Glomerular endothelial cell (primary cell): ENCODE measurements at regions not wholly inside any gene's neighbourhood (a gene's known extent, or its start where the extent isn't known, plus 50 kb on each side); places are given as distances from the start of the nearest gene placed in this dataset.
"Not testable (repeated sequence)": the region's sequence is repeated elsewhere in the genome, so short reads cannot be mapped to it uniquely, and the experiment has no call there.

Experiments
- DNase-seq: peaks from one replicate; pipeline ENCODE4 v3.0.0-alpha.2; 2011; ENCODE audit warnings: low read depth, low spot score; ENCODE audit errors: extremely low read depth

DNA sequence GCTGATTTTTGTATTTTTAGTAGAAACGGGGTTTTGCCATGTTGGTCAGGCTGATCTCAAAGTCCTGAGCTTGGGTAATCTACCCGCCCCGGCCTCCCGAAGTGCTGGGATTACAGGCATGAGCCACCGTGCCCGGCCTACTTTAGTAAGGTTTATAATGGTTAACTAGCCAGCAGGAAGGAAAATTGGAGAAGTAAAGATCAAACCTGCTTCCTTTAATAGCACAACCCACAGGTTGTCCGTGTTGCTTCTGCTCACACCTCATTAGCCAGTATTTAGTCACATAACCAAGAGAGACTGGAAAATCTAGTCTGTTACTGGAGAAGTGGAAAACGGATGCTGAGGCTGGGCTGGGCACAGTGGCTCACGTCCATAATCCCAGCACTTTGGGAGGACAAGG is 51.9 kb upstream of the TBL1XR1 start:
- DNase-seq = no peak

DNA sequence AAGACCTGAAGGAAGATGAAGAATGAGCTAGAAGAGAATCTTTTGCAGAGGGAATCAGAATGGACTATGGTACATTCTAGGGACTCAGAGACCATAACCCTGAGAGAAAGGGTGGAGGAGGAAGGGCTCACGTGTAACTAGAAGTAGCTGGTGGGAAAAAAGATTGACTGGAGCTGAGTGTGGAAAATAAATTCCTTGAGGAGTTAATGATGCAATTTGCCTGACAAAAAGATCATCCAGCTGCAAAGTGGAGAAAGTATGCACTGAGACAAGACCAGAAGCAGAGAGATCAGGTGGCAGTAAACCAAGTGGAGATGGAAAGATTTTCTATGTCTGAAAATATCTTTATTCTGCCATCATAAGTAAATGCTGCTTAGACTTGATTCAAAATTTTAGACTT is 52.9 kb upstream of the TBL1XR1 start:
- no peak for DNase-seq

DNA sequence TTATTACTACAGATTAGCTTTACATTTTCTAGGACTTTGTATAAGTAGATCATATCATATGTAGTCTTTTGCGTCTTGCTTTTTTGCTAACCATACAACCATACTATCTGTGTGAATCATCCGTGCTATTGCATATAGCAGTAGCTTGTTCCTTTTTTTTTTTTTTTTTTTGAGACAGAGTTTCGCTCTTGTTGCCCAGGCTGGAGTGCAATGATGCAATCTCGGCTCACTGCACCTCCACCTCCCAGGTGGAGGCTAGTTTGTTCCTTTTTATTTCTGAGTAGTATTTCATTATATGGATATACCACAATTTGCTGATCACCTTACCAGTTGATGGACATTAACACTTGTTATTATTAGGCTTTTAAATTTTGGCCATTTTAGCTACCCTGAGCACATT is 54.5 kb upstream of the TBL1XR1 start:
- DNase-seq = no peak

- no peak for DNase-seq
Observed at GRCh38 chr3:177257006-177257405, 59.7 kb upstream of the TBL1XR1 start.

DNA sequence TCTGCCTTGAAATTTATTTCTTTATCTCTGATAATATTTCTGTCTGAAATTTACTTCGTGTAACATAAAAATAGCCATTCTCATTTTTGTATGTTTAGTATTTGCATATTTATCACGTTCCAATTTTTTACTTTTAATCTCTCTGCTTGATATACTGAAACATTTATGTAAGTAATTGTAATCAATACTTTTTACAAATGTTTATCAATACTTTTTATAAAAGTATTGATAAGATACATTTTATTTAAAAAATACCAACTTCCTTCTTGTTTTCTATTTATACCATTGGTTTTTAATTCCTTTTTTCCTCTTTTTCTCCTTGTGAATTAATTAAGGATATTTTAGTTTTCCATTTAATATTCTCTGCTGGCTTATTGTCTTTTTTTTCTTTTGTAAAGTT is 60.3 kb upstream of the TBL1XR1 start:
- DNase-seq = no peak

DNA sequence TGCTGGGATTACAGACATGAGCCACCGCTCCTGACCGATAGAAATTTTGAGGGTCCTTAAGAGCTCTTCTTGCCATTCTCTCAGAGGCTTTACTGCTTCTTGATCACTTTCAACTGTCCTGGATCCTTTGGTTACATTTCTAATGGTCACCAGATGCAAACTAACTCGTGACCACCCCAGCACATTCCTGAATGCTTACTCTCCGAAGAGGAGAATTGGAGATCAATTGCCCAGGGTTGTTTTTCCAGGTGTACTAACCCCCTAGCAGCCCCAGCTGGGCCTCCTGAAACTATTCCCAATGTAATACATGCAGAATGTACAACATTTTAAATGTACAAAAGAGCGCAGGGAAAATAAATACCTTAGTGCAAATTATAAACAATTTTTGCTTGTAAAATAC is 65.1 kb upstream of the TBL1XR1 start:
- DNase-seq = no peak

GRCh38 chr3:177263615-177264368 is 66.5 kb upstream of the TBL1XR1 start:
- DNase-seq = no peak

- not testable (repeated sequence) for DNase-seq
Observed at GRCh38 chr3:177271811-177272501, 74.7 kb upstream of the TBL1XR1 start.

- DNase-seq = no peak
Observed at GRCh38 chr3:177278016-177278415, 80.7 kb upstream of the TBL1XR1 start.

- no peak for DNase-seq
Observed at GRCh38 chr3:177279118-177279815, 82.0 kb upstream of the TBL1XR1 start.

DNA sequence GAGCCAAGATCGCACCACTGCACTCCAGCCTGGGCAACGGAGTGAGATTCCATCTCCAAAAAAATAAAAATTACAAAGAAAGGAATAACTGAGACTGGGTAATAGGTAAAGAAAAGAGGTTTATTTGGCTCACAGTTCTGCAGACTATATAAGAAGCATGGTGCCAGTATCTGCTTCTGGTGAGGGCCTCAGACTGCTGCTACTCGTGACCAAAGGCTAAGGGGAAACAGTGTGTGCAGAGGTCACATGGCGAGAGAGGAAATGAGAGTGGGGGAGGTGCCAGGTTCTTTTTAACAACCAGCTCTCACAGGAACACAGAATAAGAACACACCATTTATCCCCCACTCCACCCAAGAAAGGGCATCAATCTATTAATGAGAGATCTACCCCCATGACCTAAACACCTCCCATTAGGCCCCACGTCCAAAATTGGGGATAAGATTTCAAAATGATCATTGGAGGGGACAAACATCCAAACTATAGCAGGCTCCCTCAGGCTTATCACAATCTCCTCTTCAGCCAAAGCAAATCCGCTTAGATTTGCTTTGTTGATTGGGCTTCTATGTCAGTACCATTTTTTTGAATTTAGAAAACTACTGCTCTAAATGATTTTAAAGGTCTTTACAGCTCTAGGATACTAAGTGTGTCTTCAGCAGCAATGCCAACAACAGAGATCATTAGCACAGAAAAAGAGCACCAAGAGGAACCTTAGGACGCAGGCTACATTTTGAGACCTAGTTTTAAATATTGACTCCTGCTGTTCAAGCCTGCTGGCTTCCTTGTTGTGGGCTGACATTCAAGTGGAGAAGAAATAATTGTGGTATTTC is 84.2 kb upstream of the TBL1XR1 start:
- DNase-seq = no peak

- no peak for DNase-seq
Observed at GRCh38 chr3:177282119-177282655, 84.9 kb upstream of the TBL1XR1 start.

DNA sequence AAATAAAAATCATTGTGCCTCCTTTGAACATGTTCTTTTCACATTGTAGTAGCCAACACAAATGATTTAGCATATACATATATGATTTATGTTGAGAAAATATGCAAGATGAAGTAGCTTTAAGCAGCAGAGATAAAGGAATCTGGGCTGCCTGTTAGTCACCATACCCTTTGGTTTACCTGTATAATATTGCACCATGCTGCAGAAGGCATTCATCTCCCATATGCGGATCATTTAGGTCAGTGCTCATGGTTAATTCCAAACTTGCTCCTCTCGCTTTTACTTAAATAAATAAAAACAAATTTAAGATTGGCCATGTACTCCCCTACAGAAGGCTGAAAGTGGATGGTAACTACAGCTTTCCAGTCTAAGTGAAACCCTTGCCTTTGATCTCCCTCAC is 86.7 kb upstream of the TBL1XR1 start:
- DNase-seq = no peak

DNA sequence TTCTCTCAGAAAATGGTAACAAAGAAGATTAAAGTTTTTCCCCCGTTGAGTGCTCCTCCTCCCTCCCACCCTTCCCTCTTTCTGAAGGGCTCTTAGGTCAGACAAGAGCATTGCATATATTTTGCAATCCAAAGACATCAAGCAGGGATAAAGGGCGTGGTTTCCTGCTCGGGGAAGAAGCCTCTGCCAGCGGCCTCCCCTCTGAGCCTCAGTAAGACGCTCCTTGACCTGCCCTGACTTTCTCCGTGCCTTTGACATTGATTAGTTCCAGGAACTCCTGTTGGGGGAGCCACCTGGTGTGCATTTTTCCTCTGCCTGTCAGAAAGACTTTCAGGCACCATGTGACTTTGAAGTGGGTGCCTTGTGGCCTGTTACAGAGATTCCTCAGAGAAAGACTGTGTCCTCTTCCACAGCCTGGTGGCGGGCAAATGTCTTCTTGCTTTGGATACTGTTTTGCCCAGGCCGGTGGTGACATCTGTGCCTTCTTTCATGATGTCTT is 87.2 kb upstream of the TBL1XR1 start:
- DNase-seq = no peak

DNA sequence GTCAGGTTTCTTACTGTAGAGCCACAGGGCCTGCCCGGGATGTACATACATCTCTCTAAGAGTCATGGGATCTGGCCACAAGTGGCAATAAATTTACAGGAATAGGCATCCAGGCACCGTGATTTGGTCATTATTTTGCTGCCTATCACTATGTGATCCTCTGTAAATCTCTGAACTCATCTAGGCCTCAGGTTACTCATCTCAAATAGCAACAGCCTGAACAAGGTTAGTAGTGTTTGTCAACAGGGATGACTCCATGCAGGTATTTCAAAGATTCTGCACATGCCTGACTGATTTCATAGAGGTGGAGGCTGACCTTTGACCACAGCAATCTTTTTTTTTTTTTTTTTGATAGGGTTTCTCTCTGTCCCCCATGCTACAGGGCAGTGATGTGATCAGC is 88.8 kb upstream of the TBL1XR1 start:
- DNase-seq = no peak

DNA sequence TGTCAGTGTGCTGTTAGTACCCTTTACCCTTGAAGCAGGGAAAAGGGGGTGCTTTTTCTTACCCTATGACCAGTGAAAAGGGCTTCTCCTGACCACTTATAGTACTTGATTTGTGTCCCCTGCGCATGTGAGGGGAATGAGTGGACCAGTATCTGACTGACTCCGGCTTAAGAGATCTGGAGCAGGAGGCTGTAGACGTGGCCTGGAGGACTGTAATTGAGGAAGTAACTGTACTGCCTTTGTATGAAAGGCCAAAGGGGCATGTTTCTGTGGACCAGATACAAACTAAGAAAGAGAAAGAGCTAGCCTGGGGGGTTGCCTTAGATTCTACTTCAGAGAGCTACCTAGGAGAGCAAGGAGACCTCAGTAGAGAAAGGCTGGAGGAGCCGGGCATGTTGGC is 89.9 kb upstream of the TBL1XR1 start:
- DNase-seq = no peak

- no peak for DNase-seq
Observed at GRCh38 chr3:177290633-177291032, 93.4 kb upstream of the TBL1XR1 start.

- DNase-seq = no peak
Observed at GRCh38 chr3:177294221-177294620, 96.9 kb upstream of the TBL1XR1 start.

DNA sequence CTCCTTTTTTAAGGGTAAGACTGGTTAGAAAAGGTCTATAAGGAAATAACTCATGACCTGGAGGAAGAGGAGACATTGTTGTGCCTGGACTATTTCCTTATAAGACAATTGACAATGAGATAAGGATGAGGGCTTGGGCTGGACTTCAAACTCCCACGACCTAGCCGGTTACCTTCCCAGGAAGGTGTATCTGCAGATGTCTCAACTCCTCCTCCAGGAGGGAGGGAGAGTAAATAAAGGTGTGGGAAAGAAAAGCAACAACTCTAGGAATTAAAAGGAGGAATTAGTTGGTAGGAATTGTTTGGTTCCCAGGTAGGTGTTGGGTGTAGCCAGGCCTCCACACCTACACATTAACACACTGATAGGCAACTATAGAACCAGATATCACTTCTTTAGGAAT is 97.8 kb upstream of the TBL1XR1 start:
- no peak for DNase-seq

- no peak for DNase-seq
Observed at GRCh38 chr3:177299250-177299649, 102.0 kb upstream of the TBL1XR1 start.
